Inflammatory macrophage treated with lipopolysaccharide for 1 hour (primary cell): ENCODE measurements at regions not wholly inside any gene's neighbourhood (a gene's known extent, or its start where the extent isn't known, plus 50 kb on each side); places are given as distances from the start of the nearest gene placed in this dataset.

Source experiments
- DNase-seq, 2 donors: peaks; one replicate each; pipeline ENCODE4 v3.0.0-alpha.2; 2020 to 2022

DNA sequence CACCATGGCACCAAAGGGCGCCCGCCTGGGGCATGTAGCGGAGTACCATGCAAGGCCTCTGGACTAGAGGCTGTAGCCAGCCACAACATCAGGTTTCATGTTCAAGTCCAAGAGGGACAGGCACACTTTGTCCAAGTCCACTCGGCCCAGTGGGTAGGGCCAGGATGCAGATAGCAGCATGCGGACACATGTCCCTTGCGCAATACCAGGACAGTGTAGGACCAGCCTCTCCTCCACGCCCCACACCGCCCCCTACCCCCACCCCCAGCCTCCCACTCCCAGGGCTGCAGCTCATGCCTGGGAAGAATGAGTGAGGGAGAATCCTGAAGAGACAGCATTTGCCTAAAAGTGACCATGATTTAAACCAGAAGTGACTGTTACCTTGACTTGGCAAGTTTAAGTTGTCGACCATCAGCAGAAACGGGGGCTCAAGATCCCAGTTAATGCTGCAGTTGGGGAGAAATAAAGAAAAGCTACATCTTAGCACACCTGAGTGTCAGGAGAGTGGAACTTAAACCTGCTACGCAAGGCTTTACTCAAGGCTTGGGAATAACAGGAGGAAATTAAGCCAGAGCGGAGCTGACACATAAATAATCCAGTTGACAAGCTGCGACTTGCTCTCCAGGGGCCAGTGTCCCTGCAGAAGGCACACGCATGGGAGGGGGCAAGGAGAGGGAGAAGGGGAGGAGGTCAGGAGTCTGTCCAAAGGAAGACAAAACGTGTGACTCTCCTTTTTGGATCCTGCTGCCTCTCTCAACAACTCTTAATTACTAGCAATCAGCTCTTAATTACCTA is 221.7 kb downstream of the BCOR start:
- DNase-seq = no peak

DNA sequence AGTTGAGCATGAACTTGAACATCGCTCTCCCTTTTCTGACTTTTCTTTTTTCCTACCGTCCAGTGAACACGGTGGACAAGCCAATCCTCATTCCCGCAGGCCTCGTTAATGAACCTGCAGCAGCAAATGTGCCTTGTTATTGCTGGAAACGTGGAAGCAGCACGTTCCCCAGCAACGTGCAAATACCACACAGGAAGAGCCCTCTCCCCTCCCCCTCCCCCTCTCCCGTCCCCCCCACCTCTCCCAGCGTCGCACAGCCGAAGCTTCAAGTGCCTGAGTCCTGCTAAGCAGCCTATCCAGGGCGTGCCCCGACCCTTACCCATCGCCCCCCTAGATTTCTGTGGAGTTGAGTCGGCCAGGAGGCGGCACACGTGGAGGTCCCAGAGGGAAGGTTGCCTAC is 219.9 kb downstream of the BCOR start:
- no peak for DNase-seq

DNA sequence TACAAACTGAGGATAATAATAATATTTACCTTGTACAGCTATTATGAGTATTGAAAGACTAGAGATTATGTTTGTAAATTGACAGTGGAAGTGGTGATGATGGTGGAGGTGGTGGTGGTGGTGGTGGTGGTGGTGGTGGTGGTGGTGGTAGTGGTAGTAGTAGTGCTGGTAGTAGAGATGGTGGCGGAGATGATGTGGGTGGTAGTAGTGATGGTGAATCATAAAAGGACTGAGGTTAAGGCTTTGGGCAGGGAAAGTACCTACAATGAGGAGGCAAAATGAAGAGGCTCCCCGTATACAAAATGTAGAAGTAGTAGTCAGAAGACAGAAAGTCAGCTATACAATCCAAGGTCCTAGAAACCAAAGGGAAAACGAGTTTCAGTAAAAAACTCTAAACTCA is 214.1 kb downstream of the BCOR start:
- DNase-seq = peak; percentile 14 to 58

DNA sequence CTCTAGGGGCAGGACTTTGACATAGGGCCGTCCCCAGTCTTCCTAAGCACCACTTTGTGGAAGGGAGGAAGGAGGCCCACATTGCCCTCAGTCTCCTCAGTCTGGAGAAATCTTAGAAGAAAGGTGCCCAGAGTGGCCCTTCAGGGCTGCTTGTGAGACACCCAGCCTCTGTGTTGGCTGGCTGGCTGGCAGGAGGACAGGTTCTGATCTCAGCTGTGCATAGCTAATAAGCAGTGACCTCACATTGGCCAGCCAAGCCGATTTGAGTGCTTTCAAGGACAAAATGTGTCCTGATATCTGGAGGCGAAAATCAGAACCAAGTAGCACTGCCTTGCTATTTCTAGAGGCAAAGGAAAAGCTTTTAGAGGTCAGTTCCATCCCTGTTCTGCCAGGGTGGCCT is 211.5 kb downstream of the BCOR start:
- DNase-seq = no peak

DNA sequence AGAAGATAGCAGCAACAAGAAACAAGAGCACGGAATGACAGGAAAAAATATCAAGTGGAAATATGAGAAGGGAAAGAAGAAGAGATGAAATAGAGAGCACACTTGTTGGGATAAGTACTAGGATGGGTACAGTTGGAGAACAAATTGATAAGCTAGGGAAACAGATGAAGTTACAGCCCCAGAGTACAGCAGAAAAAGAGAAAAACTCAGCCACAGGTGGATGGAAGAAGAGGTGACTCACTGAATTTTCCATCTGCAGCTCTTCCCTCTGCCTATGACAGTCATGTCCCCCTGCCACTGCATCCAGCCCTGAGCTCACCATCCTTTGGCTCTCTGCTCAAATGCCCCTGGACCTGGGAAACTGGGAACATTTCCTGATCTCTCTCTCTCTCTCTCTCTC is 209.0 kb downstream of the BCOR start:
- no peak for DNase-seq

DNA sequence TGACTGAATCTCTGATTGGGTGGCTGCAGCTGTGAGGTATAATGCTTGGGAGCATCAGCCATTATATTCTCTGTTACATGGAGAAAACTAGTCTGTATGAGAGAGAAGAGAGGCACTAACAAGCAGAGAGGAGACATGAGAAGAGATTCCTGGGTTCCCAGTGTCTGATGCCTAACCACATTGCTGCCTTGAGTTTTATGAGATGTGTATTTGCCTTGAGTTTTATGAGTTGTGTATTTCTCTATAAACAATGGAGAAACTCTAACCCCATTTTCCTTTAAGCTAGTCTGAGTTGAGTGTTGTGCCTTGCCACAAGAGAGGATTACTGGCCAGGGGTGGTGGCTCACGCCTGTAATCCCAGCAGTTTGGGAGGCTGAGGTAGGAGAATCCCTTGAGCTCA is 208.1 kb downstream of the BCOR start:
- DNase-seq = no peak

DNA sequence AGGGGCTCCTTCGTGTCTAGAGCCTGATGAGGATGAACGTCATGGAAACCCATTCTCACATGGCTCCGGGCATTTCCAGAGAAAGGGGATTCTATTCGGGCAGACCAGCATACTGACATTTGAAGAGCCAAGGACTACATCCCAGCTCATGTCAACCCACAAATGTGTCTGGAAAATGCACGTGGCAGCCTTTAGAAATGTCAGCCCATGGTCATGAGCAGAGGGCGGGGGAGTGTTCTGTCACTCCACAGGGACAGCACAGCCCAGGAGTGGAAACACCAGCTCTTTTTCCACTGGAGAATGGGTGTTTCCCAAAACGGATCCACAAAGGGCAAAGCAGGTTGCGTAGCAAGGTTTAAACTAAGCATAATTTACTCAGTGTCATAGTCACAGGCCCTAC is 207.0 kb downstream of the BCOR start:
- DNase-seq = no peak

DNA sequence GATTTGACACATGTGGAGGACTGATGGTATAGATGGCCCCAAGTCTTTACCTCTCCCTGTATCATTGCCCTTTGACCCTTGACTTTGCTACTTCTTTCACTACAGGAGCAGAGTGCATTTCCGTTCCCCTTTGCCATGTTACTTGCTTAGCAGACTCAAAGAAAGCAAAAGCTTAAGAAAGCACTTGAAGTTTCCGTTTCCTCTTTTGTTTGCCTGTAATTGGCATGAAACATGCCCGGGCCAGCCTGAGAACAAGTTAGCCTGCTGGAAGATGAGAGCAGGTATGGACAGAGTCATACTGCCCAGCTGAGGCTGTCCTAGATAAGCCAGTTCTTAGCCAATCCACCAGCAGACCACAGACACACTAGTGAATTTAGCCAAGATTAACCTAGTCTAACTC is 206.0 kb downstream of the BCOR start:
- DNase-seq = peak in 1 of 2 donors; percentile 7

DNA sequence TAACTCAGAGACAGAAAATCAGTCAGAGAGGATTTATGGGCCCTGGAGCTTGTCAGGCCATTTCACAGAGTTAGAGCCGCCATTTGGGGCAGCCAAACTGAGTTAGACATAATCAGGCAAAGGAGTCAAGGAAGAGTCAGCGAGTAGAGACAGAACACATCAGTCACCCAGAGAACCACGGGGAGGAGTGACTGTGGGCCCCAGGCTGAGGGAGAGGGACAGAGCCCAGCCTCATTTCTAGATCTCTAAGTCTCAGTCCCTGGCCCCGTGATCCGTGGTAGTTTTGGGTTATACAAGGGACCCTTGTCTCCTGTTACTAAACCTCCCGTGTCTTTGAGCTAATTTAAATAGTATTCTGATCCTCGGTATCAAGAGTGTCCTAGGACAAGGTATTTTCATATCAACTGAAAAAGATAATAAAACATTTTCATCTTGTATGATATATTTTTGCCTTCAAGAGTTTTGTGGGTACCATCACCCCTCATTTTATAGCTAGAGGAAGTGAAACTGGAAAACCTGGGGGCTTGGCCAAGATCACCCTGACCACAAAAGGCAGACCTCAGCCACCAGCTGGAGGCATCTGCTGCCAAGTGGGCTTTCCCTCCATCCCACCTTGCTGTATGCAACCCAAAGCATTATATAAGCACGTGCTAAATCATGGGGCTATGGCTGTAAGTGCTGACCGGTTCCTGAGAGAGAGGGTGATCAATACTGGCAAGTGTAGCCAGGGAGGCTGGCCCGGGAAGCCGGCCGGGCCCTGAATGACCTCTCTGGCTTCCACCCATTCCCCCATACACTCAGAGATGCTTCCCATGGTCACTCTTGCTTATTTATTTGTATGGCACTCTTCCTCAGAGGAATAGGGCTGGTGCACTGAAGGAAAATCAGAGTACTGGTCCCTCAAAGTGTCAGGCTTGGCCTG is 204.1 kb downstream of the BCOR start:
- no peak for DNase-seq

DNA sequence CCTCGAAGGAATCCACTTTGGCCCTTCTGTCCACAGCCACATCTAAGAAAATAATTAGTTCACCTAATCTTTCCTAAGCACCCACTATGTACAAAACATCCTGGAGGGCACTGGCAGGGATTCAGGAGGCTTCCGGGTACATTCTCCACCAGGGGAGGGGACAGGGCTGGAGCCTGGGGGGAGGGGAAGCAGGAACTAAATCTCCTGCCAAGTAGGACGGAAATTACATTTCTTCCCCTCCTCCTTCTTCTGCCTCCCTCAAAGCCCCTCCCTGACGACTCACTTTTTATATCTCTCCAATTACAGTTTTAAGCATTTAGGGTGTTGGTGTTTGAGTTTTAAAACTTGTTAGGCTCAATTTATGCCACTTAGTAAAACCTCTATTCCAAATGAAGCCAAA is 203.1 kb downstream of the BCOR start:
- no peak for DNase-seq

DNA sequence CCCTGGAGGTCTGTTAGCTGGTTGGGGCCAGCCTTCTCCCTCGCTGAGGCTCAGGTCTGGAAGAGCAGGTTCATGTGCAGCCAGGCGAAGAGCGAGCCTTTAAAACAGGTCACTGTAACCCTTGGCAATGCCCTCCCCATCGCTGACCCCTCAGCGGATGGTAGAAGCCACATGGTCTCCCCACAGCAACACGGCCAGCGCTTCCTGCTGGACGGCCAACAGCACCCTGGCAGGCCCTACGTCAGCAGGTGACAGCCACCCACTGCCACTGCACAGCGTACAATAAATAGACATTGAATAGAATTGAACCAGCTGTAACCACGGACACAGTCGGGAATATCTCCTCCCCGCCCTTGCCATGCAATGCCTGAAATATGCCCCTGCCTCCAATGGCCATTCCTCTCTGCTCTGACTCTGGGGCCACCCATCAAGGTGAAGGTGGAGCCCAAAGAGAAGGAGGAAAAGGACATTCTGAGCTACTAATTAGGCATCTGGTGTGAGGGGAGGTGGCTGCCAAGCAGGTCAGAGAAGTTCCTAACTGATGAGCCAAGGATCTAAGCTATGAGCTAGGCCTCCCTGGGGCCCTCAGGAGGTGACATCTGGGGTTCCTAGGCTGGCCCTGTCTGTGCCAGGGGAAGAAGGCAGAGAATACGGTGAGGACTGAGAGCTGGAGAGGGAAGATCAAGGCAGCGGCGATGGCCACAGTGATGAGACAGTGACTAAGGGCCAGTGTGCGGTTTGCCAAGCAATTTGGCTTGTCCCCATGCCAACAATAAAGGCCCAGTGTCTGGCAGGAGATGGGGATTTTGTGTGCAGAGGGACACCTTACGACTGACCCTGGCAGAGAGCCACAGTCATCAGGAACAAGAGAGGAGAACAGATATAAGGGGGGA is 202.3 kb downstream of the BCOR start:
- DNase-seq = no peak

DNA sequence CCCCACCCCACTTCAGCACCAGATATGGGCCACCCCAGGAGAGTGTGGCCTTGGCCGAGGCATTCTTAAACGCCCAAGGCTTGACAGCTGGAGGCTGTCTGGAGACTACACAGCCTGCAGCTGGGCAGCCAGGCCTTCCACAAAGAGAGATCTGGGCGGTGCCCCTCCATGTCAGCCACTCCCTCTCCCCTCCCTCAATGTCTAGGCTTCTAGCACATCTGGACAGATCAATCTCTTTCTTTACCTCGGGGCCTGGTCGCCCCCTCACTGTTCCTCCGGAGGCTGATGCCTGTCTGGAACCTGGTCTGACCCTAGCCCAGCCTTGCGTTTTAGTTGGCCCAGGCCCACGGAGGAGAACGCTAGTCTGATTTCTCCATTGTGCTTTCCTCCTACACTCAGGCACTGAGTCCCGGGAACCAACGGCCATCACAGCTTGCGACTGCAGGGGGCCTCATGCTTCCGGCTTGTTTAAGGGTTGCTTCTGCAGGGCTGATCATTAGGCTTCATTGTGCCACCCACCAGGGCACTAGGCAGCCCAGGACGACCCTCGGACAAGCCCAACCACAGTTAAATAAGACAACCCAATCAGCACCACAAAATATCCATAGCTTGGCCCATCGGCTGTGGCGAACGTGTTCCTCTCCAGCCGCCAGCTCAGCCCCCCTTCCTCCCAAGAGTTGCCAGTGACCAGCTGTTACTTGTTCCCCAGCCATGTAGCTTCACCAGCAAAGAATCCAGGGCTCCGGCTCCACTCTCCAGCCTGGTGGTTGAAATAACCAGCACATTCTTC is 200.6 kb downstream of the BCOR start:
- no peak for DNase-seq

DNA sequence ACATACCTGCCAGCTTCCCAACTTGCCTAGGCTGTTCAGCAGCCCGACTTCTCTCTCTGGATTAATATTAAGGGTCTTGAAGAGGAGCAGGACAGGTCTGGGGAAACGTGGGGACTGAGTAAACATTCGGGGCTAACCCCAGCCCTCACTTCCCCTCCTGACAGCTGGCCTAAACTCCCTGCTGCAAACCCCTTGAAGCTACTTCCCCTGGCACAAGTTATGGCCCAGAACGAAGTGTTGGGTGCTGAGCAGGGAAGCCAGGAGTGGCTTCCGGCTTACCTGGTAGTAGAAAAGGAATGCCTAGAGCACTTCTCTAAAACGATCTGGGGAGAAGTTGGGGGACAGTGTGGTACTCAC is 200.0 kb downstream of the BCOR start:
- no peak for DNase-seq

DNA sequence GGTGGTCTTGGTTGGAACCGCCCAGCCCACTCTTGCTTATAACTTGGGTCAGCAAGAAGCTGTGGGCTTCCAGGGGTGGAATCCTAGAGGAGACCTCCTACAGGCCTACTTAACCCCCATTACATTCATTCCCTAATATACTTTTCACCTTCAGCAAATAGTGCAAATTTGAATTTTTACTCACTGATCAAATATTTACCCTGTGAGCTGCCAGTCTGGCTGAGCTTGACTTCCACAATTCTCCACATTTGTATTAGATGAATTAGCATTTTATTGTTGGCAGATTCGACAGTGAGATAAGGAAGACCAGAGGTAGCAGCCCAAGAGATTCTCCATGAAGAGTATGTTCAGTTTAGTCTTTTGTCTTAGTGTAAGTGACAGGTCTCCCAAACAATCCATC is 199.6 kb downstream of the BCOR start:
- no peak for DNase-seq

DNA sequence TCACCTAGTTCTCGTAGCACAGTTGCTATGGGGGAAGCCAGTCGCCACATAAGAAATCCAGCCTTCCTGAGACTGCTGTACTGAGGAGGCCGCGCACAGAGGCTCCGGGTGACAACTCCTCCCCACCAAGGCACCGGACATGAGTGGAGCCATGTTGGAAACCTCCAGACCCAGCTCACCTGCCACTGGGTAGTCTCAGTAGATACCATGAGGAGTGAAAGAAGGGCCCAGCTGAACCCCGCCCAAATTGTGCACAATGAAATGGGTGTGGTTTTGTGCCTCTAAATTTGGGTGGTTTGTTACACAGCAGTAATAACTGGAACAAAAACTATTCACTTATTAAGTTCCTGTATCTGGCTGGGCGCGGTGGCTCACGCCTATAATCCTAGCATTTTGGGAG is 198.7 kb downstream of the BCOR start:
- DNase-seq = no peak

DNA sequence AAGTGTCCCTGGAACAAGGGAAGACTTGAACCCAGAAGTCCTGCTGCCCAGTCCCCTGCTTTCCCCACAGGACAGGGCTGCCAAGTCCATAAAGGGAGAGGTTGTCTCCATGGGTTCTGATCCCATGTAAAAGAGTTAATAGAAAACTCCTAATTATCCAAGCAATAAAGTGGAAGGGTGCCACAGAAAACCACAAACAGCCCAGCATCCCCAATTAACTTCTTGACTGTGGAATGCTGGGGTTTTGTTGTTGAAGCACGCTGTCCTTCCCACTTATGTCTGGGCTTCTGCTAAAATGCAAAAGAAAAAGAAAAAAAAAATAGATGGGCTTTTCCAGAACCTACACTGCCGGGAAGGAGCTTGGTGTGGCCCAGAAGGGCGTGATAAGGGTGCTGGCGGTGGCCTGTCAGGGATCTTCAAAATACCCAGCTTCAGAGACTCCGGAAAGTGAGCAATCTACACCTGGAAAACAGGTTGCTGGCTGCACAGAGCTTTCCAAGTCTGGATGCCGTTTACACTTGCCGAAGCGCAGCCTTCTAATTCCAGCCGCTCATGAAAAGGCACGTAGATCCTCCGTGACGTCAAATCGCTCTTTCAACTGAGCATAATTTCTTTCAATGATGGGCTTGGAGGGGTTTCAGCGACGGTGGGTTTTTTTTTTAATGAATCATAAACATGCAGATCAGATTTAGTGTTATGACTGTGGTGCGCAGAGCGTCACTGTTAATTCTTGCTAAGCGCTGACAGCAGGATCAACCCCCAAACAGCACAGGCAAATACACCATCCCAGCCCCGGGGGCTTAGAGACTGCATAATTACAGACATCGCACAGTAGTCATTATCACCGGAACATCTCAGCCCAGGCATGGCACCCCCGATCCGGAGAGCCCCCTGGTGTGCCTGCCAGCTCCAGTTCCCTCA is 197.6 kb downstream of the BCOR start:
- no peak for DNase-seq

DNA sequence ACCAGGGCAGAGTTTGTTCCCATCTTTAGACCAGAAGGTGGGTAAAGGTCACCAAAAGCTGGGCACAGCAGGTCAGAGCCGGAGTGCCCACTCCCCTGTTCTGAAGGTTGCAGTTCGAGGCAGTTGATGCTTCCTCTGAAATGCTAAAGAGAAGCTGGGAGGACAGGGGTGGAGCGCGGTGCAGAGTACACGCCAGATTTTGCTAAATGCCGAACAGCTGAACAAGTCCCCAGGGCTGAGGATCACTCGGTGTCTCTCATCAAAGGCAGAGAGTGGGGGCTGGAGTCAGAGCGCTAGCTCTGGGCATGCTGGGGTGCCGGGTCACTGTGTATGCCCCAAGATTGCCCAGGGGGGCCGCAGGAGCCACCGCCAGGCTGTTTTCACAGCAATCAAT is 197.0 kb downstream of the BCOR start:
- no peak for DNase-seq

DNA sequence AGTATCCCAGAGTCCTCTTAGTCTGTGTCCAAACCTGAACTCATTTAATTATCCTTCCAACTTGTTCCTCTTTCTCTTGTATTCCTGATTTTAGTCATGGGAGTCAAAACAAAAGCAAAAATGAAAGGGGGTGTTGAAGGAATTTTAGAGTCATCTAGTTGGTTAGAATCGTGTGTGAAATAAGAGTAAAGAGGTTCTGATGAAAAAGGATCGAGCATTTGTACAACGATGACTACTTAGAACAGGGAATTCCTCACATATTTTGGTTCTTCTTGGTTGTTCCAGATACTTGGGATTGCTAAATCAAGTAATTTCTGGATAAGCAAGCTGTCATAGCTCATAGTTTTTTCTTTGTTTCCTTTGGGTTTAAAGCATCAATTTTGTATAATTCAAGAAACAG is 194.4 kb downstream of the BCOR start:
- DNase-seq = peak; percentile 22 to 42

DNA sequence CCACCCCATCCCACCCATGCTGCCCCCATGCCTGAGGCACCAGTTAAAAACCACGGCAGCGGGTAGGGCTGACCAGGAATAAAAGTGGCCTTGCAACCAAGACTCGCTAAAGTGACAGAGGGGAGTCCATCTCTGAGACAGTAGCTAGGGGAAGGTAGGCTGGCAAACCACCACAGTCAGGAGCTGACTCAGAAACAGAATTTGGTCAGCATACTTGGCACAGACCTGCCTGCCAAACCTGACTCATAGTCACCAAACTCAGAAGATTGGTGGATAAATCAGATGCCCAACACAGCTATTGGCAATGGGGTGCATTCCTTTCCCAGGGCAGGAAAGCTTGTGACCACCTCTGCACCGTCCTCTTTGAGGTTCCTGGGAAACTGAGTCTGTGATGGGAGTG is 193.8 kb downstream of the BCOR start:
- no peak for DNase-seq

DNA sequence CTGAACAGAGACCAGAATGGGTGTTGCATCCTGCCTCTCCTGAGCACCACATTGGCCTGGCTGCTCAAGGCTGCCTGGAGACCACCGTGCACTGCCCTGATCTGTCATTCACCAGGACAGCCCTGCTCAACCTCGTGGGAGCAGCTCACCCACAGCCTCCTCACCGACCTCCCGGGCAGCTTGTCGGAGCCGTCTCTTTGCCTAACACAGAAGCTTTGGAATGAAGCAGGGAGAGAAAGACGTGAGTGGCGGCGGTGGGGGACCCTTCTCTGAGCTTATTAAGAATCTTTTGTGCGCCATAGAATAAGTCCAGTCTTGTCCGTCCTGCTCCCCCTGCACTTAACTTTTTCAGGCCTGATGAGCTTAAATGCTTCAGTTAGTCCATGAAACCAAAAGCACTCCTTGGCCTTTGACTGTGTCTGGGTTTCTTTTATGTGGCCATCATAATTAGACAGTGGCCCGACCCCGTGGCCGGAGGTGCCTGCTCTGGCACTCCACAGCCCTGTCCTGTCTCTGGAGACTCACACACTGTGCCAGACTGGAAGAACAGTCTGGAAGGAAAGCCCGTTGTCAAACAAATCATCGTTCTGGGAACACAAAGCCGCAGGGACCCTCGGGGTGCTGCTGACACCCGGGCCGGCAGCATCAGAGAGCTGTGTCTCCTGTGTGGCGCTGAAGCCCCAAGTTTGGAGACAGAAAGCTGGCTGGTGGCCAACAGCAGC is 192.8 kb downstream of the BCOR start:
- DNase-seq = no peak

DNA sequence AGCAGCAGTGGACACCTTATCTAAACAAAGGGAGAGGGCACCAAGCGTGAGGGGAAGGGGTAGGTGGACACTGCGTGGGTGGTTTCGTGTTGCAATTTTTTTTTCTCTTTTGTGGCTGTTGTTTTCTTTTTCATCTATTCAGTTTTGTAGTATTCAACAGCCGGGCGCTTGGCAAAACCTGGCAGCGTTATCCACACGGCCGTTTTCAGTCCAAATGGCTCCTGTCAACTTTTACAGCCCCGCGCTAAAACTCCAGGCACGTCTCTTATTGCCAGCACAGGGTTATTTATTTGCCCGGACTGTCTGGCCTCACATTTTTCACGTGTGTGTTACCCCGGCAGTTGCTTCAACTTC is 192.2 kb downstream of the BCOR start:
- DNase-seq = peak in 1 of 2 donors; percentile 4
